ENCODE measurements at regions not wholly inside any gene's neighbourhood (a gene's known extent, or its start where the extent isn't known, plus 50 kb on each side); places are given as distances from the start of the nearest gene placed in this dataset.

DNA sequence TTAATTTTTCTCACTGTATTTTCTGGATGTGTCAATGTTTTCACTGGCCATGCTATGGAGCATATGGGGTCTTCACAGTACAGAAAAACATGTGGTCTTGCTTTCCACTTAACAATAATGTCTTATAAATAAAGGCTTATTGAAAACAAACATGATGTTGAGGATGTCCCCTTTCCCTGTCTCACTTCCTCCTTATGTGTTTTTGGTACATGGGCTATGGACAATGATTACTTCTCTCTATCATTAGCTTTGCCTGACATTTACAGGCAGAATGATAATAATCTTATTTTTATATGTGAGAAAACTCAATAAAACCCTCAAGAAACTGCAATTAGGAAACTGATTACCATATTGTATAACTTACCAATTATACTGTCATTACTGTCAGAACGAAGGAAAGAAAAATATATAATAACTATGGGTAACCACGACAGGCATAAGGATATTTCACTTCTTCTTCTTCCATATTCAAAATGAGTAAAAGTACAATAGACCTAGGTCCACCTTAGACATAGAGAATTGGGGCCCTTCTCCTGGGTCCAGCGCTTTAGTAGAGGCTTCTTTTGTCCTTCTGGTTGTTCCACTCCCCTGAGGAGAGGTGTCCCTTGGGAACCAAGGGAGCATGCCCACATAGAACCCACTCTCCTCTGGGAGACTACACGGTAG lies 375.0 kb downstream of the MAN2A1 start:
- TF ChIP-seq RAD21 (IDR thresholded peaks at IDR 0.05; ENCODE audit: low read length) (no peak), POLR2A (IDR thresholded peaks at IDR 0.05; ENCODE audit: low read depth, low read length) (no peak)
- dilution Hi-C loops (cut with HindIII; ENCODE audit: low sequenced_read_pairs, unreplicated experiment), result no loop called here
- no TSS peak for BruUV-seq (replicated peaks)
- Histone ChIP-seq H4K91ac (ENCODE audit: insufficient read depth, low read depth, low read length) (no peak overlapping the region), H3K18ac (ENCODE audit: low read depth, low read length) (no peak overlapping the region), H3K36me3 (ENCODE audit: control insufficient read depth, insufficient read depth, low read length) (no peaks in the 10 kb centered on the region), H3K4me2 (ENCODE audit: low read depth, low read length) (no peak overlapping the region), H3K14ac (replicated peaks; ENCODE audit: low read depth, low read length) (no peak overlapping the region), H3K4me1 (ENCODE audit: control insufficient read depth, insufficient read depth, low read length) (no peaks in the 10 kb centered on the region), H2BK20ac (ENCODE audit: low read depth, low read length) (no peak overlapping the region), H3K56ac (ENCODE audit: extremely low read depth, insufficient read depth, low read length) (no peak overlapping the region), H2BK120ac (ENCODE audit: low read depth, low read length) (no peak overlapping the region), H3K79me1 (ENCODE audit: low read depth in 1 of 2, low read length in 2 of 2) (no peaks in the 10 kb centered on the region), H3K27ac (ENCODE audit: insufficient read depth, low read length) (no peak overlapping the region), H4K20me1 (ENCODE audit: insufficient read depth, low read length) (no peaks in the 10 kb centered on the region), H3K4ac (ENCODE audit: low read depth, low read length) (no peak overlapping the region), H3K23ac (ENCODE audit: low read depth, low read length) (no peak overlapping the region), H2BK15ac (ENCODE audit: low read depth, low read length) (no peak overlapping the region), H2AK5ac (ENCODE audit: low read depth, low read length) (no peak overlapping the region), H3K4me3 (ENCODE audit: insufficient read depth, low read depth, low read length) (no peak overlapping the region), H2AFZ (replicated peaks; ENCODE audit: low read length, poor library complexity) (no peak overlapping the region), H3K9me3 (ENCODE audit: control insufficient read depth, insufficient read depth, low read length) (no peaks in the 10 kb centered on the region), H3K9ac (ENCODE audit: low read depth, low read length) (no peak overlapping the region), H4K8ac (ENCODE audit: low read depth in 2 of 2, low read length in 2 of 2) (no peak overlapping the region), H2AK9ac (replicated peaks; ENCODE audit: low read depth, low read length, poor library complexity) (no peak overlapping the region), H2BK5ac (ENCODE audit: low read depth, low read length, poor library complexity, severe bottlenecking) (no peak overlapping the region), H3K27me3 (ENCODE audit: control insufficient read depth, insufficient read depth, low read length) (no peaks in the 10 kb centered on the region), H4K5ac (ENCODE audit: low read depth, low read length) (no peak overlapping the region), H3K9me1 (ENCODE audit: insufficient read depth, low read length) (no peaks in the 10 kb centered on the region)
- ChIA-PET POLR2A (ENCODE audit: unreplicated experiment) (no interaction called here), CTCF (interaction anchor here (0.5 kb wide), 1 partner anchor 287 kb away, joined by 3 read pairs; no protein-coding TSS in a partner anchor)
- WGBS, 2 experiments (ENCODE audit: extremely low coverage in 2 of 2, insufficient read length in 1 of 2), result no CpG with 5 or more reads among the region's 4 CpGs
- no peak for DNase-seq
- intact Hi-C loops (cut with micrococcal nuclease), result no loop called here
- in situ Hi-C loops (cut with MboI; ENCODE audit: low sequenced_read_pairs), result no loop called here
- no peak for ATAC-seq (ENCODE audit: low read depth)

All from IMR-90 (cell line).